CD4-positive, alpha-beta T cell (primary cell): ENCODE measurements at regions not wholly inside any gene's neighbourhood (a gene's known extent, or its start where the extent isn't known, plus 50 kb on each side); places are given as distances from the start of the nearest gene placed in this dataset.

Experiments
- ATAC-seq: fragments of 200-7000 bp; cut with Tn5 transposase; one replicate; pipeline ENCODE4 v1.10.0; 2022; ENCODE audit warnings: mild to moderate bottlenecking; ENCODE audit not compliant: poor library complexity
- CTCF ChIA-PET: fragments of 350-600 bp; sonication (Branson Sonifier 250); formaldehyde crosslinking; loops from one replicate; lab custom pipeline; 2021; ENCODE audit warnings: antibody characterized with exemption, inconsistent platforms; lab: Charles Lee
- POLR2A ChIA-PET: fragments of 350-600 bp; sonication (Branson Sonifier 250); formaldehyde crosslinking; loops from one replicate; lab custom pipeline; 2021; ENCODE audit warnings: antibody characterized with exemption, inconsistent platforms; lab: Charles Lee
- DNase-seq, 14 experiments: peaks; one replicate each; pipeline ENCODE4 v3.0.0-alpha.2; 2013 to 2020; ENCODE audit warnings: mixed read lengths in 2 of 14
- H3K27ac ChIP-seq, 2 donors: one replicate each; pipeline versions ENCODE4 v1.5.1 to v1.7.0; 2013; ENCODE audit warnings: low read length in 2 of 2, low read depth in 1 of 2, mild to moderate bottlenecking in 1 of 2
- H3K27me3 ChIP-seq, 2 experiments: 1 replicate in 1 of 2; 2 replicates in 1 of 2; pipeline versions ENCODE4 v1.6.1 to v1.7.0; 2013; ENCODE audit warnings: low read length in 2 of 2, control low read depth in 1 of 2, mild to moderate bottlenecking in 1 of 2, moderate library complexity in 1 of 2; ENCODE audit not compliant: insufficient read depth in 2 of 2, control insufficient read depth in 1 of 2
- H3K36me3 ChIP-seq: one replicate; pipeline ENCODE4 v1.6.1; 2013; ENCODE audit warnings: low read length, control low read depth; ENCODE audit not compliant: insufficient read depth
- H3K4me1 ChIP-seq: one replicate; pipeline ENCODE4 v1.6.1; 2013; ENCODE audit warnings: low read length, control low read depth; ENCODE audit not compliant: insufficient read depth
- H3K4me3 ChIP-seq: one replicate; pipeline ENCODE4 v1.5.1; 2013; ENCODE audit warnings: mild to moderate bottlenecking, low read length, moderate library complexity
- H3K9me3 ChIP-seq, 2 experiments: 1 replicate in 1 of 2; 2 replicates in 1 of 2; pipeline versions ENCODE4 v1.6.1 to v1.7.0; 2013; ENCODE audit warnings: low read length in 2 of 2, mild to moderate bottlenecking in 2 of 2, control low read depth in 1 of 2, moderate library complexity in 1 of 2; ENCODE audit not compliant: control insufficient read depth in 1 of 2, insufficient read depth in 1 of 2
- H3K27ac Mint-ChIP-seq: one replicate; pipeline ENCODE4 v1.8.0; 2020; ENCODE audit warnings: mixed read lengths
- H3K27me3 Mint-ChIP-seq: one replicate; pipeline ENCODE4 v1.8.0; 2021; ENCODE audit warnings: mixed read lengths
- H3K36me3 Mint-ChIP-seq: one replicate; pipeline ENCODE4 v1.8.0; 2021; ENCODE audit warnings: low read depth, mixed read lengths
- H3K4me1 Mint-ChIP-seq: one replicate; pipeline ENCODE4 v1.8.0; 2021; ENCODE audit warnings: low read depth, mixed read lengths
- H3K4me3 Mint-ChIP-seq: one replicate; pipeline ENCODE4 v1.8.0; 2020; ENCODE audit warnings: mild to moderate bottlenecking, mixed read lengths
- H3K9me3 Mint-ChIP-seq: one replicate; pipeline ENCODE4 v1.8.0; 2020; ENCODE audit warnings: mixed read lengths
- intact Hi-C, 2 experiments: fragments of 100-400 bp; cut with DNase I in 1 of 2; cut with micrococcal nuclease in 1 of 2; formaldehyde crosslinking; loops; one replicate each; pipeline versions ENCODE4 v1.15.1 to v1.9.0; 2023 to 2025; cut with DNase I, micrococcal nuclease
- TF ChIP-seq, protein P1 (sequence below): fragments of 200-600 bp; IDR thresholded peaks from one replicate; pipeline ENCODE4 v1.8.0; 2022; ENCODE audit warnings: antibody characterized with exemption, mild to moderate bottlenecking

GRCh38 chr4:181825564-181825963 is 417.6 kb upstream of the TENM3 start:
- Histone ChIP-seq H3K36me3 (no peaks in the 10 kb centered on the region), H3K4me3 (no peak overlapping the region), H3K27me3 (no peaks in the 10 kb centered on the region), H3K9me3 (peaks cover 0 to 8% of the 10 kb centered on the region in 2 experiments), H3K27ac (no peak overlapping the region), H3K4me1 (no peaks in the 10 kb centered on the region)
- Mint-ChIP-seq H3K4me1 (no peaks in the 10 kb centered on the region), H3K36me3 (no peaks in the 10 kb centered on the region), H3K4me3 (no peak overlapping the region), H3K27ac (no peak overlapping the region), H3K27me3 (no peaks in the 10 kb centered on the region), H3K9me3 (no peaks in the 10 kb centered on the region)
- CTCF ChIA-PET = no interaction called here
- no peak for ATAC-seq
- intact Hi-C loops = no loop called here
- POLR2A ChIA-PET = no interaction called here
- TF ChIP-seq, protein P1, sequence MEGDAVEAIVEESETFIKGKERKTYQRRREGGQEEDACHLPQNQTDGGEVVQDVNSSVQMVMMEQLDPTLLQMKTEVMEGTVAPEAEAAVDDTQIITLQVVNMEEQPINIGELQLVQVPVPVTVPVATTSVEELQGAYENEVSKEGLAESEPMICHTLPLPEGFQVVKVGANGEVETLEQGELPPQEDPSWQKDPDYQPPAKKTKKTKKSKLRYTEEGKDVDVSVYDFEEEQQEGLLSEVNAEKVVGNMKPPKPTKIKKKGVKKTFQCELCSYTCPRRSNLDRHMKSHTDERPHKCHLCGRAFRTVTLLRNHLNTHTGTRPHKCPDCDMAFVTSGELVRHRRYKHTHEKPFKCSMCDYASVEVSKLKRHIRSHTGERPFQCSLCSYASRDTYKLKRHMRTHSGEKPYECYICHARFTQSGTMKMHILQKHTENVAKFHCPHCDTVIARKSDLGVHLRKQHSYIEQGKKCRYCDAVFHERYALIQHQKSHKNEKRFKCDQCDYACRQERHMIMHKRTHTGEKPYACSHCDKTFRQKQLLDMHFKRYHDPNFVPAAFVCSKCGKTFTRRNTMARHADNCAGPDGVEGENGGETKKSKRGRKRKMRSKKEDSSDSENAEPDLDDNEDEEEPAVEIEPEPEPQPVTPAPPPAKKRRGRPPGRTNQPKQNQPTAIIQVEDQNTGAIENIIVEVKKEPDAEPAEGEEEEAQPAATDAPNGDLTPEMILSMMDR = no peak
- no peak for DNase-seq

DNA sequence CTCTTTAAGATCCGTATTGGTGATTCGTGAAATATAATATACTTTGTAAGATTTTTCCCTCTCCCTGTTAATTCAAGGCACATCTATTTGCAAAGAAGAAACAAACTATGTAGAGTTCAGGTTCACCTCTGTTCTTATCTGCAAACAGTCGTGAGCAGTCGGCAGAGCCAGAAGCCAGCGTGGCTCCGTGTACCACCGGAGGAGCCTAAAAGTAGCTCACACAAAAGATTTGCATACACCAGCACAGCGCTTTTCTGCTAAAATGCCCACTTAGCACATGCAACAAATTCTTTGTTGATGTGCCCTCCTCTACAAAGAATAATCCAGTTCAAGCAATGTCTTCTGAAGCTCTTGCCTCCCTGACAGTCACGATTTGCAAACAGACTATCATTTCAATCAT is 416.0 kb upstream of the TENM3 start:
- Mint-ChIP-seq H3K4me1 (no peaks in the 10 kb centered on the region), H3K27me3 (no peaks in the 10 kb centered on the region), H3K9me3 (no peaks in the 10 kb centered on the region), H3K27ac (no peak overlapping the region), H3K4me3 (no peak overlapping the region), H3K36me3 (no peaks in the 10 kb centered on the region)
- H3K4me1 ChIP-seq = no peaks in the 10 kb centered on the region
- no peak overlapping the region for H3K4me3 ChIP-seq
- ChIA-PET CTCF (no interaction called here), POLR2A (no interaction called here)
- H3K9me3 ChIP-seq = peaks cover 0 to 5% of the 10 kb centered on the region in 2 experiments
- TF ChIP-seq, protein P1 = no peak
- H3K36me3 ChIP-seq = no peaks in the 10 kb centered on the region
- no peaks in the 10 kb centered on the region for H3K27me3 ChIP-seq
- intact Hi-C loops = no loop called here
- DNase-seq (no peak), ATAC-seq (no peak)
- no peak overlapping the region for H3K27ac ChIP-seq

GRCh38 chr4:181830404-181831035 is 412.7 kb upstream of the TENM3 start:
- Histone ChIP-seq H3K27ac (no peak overlapping the region), H3K36me3 (no peaks in the 10 kb centered on the region), H3K9me3 (peaks cover 0 to 8% of the 10 kb centered on the region in 2 experiments), H3K27me3 (no peaks in the 10 kb centered on the region), H3K4me1 (no peaks in the 10 kb centered on the region), H3K4me3 (no peak overlapping the region)
- H3K27ac Mint-ChIP-seq = no peak overlapping the region
- ATAC-seq (no peak), DNase-seq (no peak)
- no peaks in the 10 kb centered on the region for H3K9me3 Mint-ChIP-seq
- H3K4me3 Mint-ChIP-seq = no peak overlapping the region
- intact Hi-C loops = no loop called here
- TF ChIP-seq, protein P1 = no peak
- H3K4me1 Mint-ChIP-seq = no peaks in the 10 kb centered on the region
- POLR2A ChIA-PET = no interaction called here
- CTCF ChIA-PET = no interaction called here
- H3K36me3 Mint-ChIP-seq = no peaks in the 10 kb centered on the region
- no peaks in the 10 kb centered on the region for H3K27me3 Mint-ChIP-seq
